HepG2 (cell line): ENCODE measurements at regions not wholly inside any gene's neighbourhood (a gene's known extent, or its start where the extent isn't known, plus 50 kb on each side); places are given as distances from the start of the nearest gene placed in this dataset.

ENCODE experiments used
- ATAC-seq: fragments of 200-7000 bp; cut with Tn5 transposase; 3 replicates; pipeline ENCODE4 v1.9.1; 2020; ENCODE audit warnings: mild to moderate bottlenecking, moderate library complexity
- BruUV-seq: library from RNA; stranded (reverse); fragments of 400-500 nt; replicated peaks from 2 replicates; lab custom pipeline; 2021; lab: Mats Ljungman, UMichigan
- CTCF ChIA-PET: fragments of 300-600 bp; formaldehyde crosslinking; extraction: SDS; loops from one replicate; lab custom pipeline; 2021; ENCODE audit warnings: low total read pairs, inconsistent platforms, low intra/inter-chr PET ratio; lab: Yijun Ruan, JAX
- POLR2A ChIA-PET: fragments of 350-600 bp; sonication (Branson Sonifier 250); formaldehyde crosslinking; loops from one replicate; lab custom pipeline; 2020; ENCODE audit warnings: antibody characterized with exemption, inconsistent platforms; lab: Yijun Ruan, JAX
- DNase-seq: peaks from one replicate; pipeline ENCODE4 v3.0.0-alpha.2; 2015; ENCODE audit warnings: low spot score
- FAIRE-seq: peaks from 3 replicates; lab custom pipeline; 2011; peaks lifted over from hg19 to GRCh38; lab: Jason Lieb, UNC
- H2AFZ ChIP-seq: one replicate; pipeline ENCODE4 v1.6.1; 2011; ENCODE audit warnings: low read length, inconsistent platforms
- H3K27ac ChIP-seq: fragments of 300-600 bp; 3 replicates; pipeline ENCODE4 v1.8.0; 2011; ENCODE audit warnings: mixed run types, mild to moderate bottlenecking, mixed read lengths, low read length, inconsistent platforms; ENCODE audit not compliant: insufficient read depth; ENCODE audit errors: extremely low read length
- H3K27me3 ChIP-seq, 2 experiments: fragments of 200-600 bp in 1 of 2; 2 replicates in 1 of 2; 3 replicates in 1 of 2; pipeline versions ENCODE4 v1.6.0 to v1.8.0; 2011; ENCODE audit warnings: low read length in 2 of 2, mild to moderate bottlenecking in 2 of 2, moderate library complexity in 2 of 2, inconsistent platforms in 1 of 2; ENCODE audit not compliant: insufficient read depth in 2 of 2, control insufficient read depth in 1 of 2
- H3K36me3 ChIP-seq, 2 experiments: fragments of 200-600 bp in 1 of 2; replicated peaks in 1 of 2; 2 replicates in 1 of 2; 3 replicates in 1 of 2; pipeline versions ENCODE4 v1.5.1 to v1.8.0; 2011; ENCODE audit warnings: low read length in 2 of 2, inconsistent platforms in 1 of 2; ENCODE audit not compliant: insufficient read depth in 2 of 2, control insufficient read depth in 1 of 2
- H3K4me1 ChIP-seq: 2 replicates; pipeline ENCODE4 v1.5.1; 2012; ENCODE audit warnings: low read length, inconsistent platforms; ENCODE audit not compliant: insufficient read depth
- H3K4me2 ChIP-seq: 2 replicates; pipeline ENCODE4 v1.6.0; 2011; ENCODE audit warnings: low read depth, low read length, inconsistent platforms
- H3K4me3 ChIP-seq, 3 experiments: fragments of 200-600 bp in 1 of 3; sonication (generic), shearing (Covaris generic) in 1 of 3; replicated peaks in 1 of 3; 2 replicates each; pipeline ENCODE4 v1.5.1; 2011 to 2016; ENCODE audit warnings: low read length in 3 of 3, inconsistent platforms in 2 of 3, low read depth in 2 of 3, mild to moderate bottlenecking in 2 of 3, control low read depth in 1 of 3, mixed read lengths in 1 of 3; ENCODE audit not compliant: insufficient read depth in 1 of 3
- H3K79me2 ChIP-seq: one replicate; pipeline ENCODE4 v1.6.1; 2011; ENCODE audit warnings: low read length, inconsistent platforms; ENCODE audit not compliant: insufficient read depth
- H3K9ac ChIP-seq: 2 replicates; pipeline ENCODE4 v1.6.0; 2011; ENCODE audit warnings: mild to moderate bottlenecking, low read depth, low read length, inconsistent platforms; ENCODE audit not compliant: insufficient read depth
- H3K9me3 ChIP-seq: 2 replicates; pipeline ENCODE4 v1.5.1; 2012; ENCODE audit warnings: mild to moderate bottlenecking, low read length
- H4K20me1 ChIP-seq: 2 replicates; pipeline ENCODE4 v1.6.0; 2011; ENCODE audit warnings: inconsistent platforms, mild to moderate bottlenecking, low read length, moderate library complexity; ENCODE audit not compliant: insufficient read depth
- ATF2 ChIP-seq: sonication (generic); formaldehyde crosslinking; IDR thresholded peaks from 2 replicates; pipeline ENCODE4 v1.4.0; 2020; ENCODE audit warnings: missing genetic modification reagents
- CEBPB ChIP-seq: IDR thresholded peaks from 2 replicates; pipeline ENCODE4 v1.6.1; 2011; ENCODE audit warnings: low read depth, low read length, improper control_type of control experiment, borderline replicate concordance
- FOSL2 ChIP-seq: sonication (generic); formaldehyde crosslinking; IDR thresholded peaks from 2 replicates; pipeline ENCODE4 v1.4.0; 2020; ENCODE audit warnings: missing genetic modification reagents
- GATAD2A ChIP-seq: IDR thresholded peaks from 2 replicates; pipeline ENCODE4 v1.6.1; 2016
- GFI1 ChIP-seq: sonication (generic); formaldehyde crosslinking; IDR thresholded peaks from 2 replicates; pipeline ENCODE4 v1.5.0; 2020; ENCODE audit warnings: missing genetic modification reagents, mild to moderate bottlenecking, borderline replicate concordance
- HNF4A ChIP-seq: sonication (generic); formaldehyde crosslinking; IDR thresholded peaks from 2 replicates; pipeline ENCODE4 v1.4.0; 2020; ENCODE audit warnings: missing genetic modification reagents
- HOXA3 ChIP-seq: sonication (generic); formaldehyde crosslinking; IDR thresholded peaks from 2 replicates; pipeline ENCODE4 v1.5.0; 2020; ENCODE audit warnings: missing genetic modification reagents
- KDM5A ChIP-seq: fragments of 200-600 bp; sonication (generic); IDR thresholded peaks from 2 replicates; pipeline ENCODE4 v1.7.0; 2018; ENCODE audit warnings: antibody characterized with exemption, mild to moderate bottlenecking, low read length, borderline replicate concordance
- MTERF4 ChIP-seq: sonication (generic); formaldehyde crosslinking; IDR thresholded peaks from 2 replicates; pipeline ENCODE4 v1.8.0; 2023; ENCODE audit warnings: mild to moderate bottlenecking, missing genetic modification reagents
- NR2C2 ChIP-seq: sonication (generic); formaldehyde crosslinking; IDR thresholded peaks from 2 replicates; pipeline ENCODE4 v1.4.0; 2020; ENCODE audit warnings: missing genetic modification reagents, mild to moderate bottlenecking, moderate library complexity, borderline replicate concordance
- NR2F2 ChIP-seq: IDR thresholded peaks from 2 replicates; pipeline ENCODE4 v1.6.1; 2012; ENCODE audit warnings: low read depth, inconsistent platforms, borderline replicate concordance
- NR2F6 ChIP-seq, 2 experiments: IDR thresholded peaks; 2 replicates each; pipeline ENCODE4 v1.6.1; 2016; ENCODE audit warnings: antibody characterized with exemption in 1 of 2, mild to moderate bottlenecking in 1 of 2
- RARA ChIP-seq: IDR thresholded peaks from 2 replicates; pipeline ENCODE4 v1.6.1; 2016; ENCODE audit warnings: missing genetic modification reagents, missing compliant biosample characterization
- RXRB ChIP-seq: IDR thresholded peaks from 2 replicates; pipeline ENCODE4 v1.6.1; 2016; ENCODE audit warnings: borderline replicate concordance, missing genetic modification reagents, missing compliant biosample characterization
- SOX6 ChIP-seq, 2 experiments: fragments of 450-650 bp in 1 of 2; sonication (generic) in 1 of 2; formaldehyde crosslinking in 1 of 2; IDR thresholded peaks; 2 replicates each; pipeline versions ENCODE4 v1.4.0 to v1.6.1; 2017 to 2020; ENCODE audit warnings: antibody characterized with exemption in 1 of 2, mild to moderate bottlenecking in 1 of 2, missing genetic modification reagents in 1 of 2
- TEAD3 ChIP-seq: optimal IDR thresholded peaks from 2 replicates; pipeline ENCODE3; 2016; ENCODE audit warnings: borderline replicate concordance
- THAP11 ChIP-seq: IDR thresholded peaks from 2 replicates; pipeline ENCODE4 v1.6.1; 2016; ENCODE audit warnings: missing biosample characterization, missing genetic modification reagents
- ZNF317 ChIP-seq: sonication (generic); formaldehyde crosslinking; IDR thresholded peaks from 2 replicates; pipeline ENCODE4 v1.5.0; 2020; ENCODE audit warnings: mild to moderate bottlenecking, missing genetic modification reagents
- ZNF331 ChIP-seq: sonication (generic); formaldehyde crosslinking; IDR thresholded peaks from 2 replicates; pipeline ENCODE4 v1.4.0; 2020; ENCODE audit warnings: missing genetic modification reagents
- ZNF367 ChIP-seq: sonication (generic); formaldehyde crosslinking; IDR thresholded peaks from 2 replicates; pipeline ENCODE4 v1.4.0; 2020; ENCODE audit warnings: missing genetic modification reagents, borderline replicate concordance
- ZNF569 ChIP-seq: sonication (generic); formaldehyde crosslinking; IDR thresholded peaks from 2 replicates; pipeline ENCODE4 v1.5.0; 2020; ENCODE audit warnings: mild to moderate bottlenecking, missing genetic modification reagents, moderate library complexity, borderline replicate concordance
- ZNF775 ChIP-seq: sonication (generic); formaldehyde crosslinking; IDR thresholded peaks from 2 replicates; pipeline ENCODE4 v1.4.0; 2020; ENCODE audit warnings: missing genetic modification reagents, mild to moderate bottlenecking, moderate library complexity, borderline replicate concordance
- ZNF841 ChIP-seq: sonication (generic); formaldehyde crosslinking; IDR thresholded peaks from 2 replicates; pipeline ENCODE4 v1.8.1; 2023; ENCODE audit warnings: missing genetic modification reagents, borderline replicate concordance
- WGBS: methylation state at CpG from one replicate; pipeline ENCODE4 v1.1.6; 2017; ENCODE audit warnings: low lambda C conversion rate; 5-methylcytosine and 5-hydroxymethylcytosine counted together
- in situ Hi-C: cut with HindIII; loops from 2 replicates; pipeline ENCODE4 v1.10.0; 2017; ENCODE audit warnings: low pct_unique_long_range_greater_than_20kb; ENCODE audit not compliant: extremely low pct_ligation_motif_present
- intact Hi-C: fragments of 100-400 bp; cut with micrococcal nuclease; formaldehyde crosslinking; loops from one replicate; pipeline ENCODE4 v1.10.0; 2022; ENCODE audit not compliant: unreplicated experiment

- intact Hi-C loops (no loop called here), in situ Hi-C loops (no loop called here)
- BruUV-seq, result no TSS peak
- Histone ChIP-seq H4K20me1 (peaks cover 27% of the 10 kb centered on the region; the same call in 1 of the 2 replicates), H3K79me2 (peaks cover 79% of the 10 kb centered on the region), H3K4me3 (no peak overlapping the region), H3K9ac (no peak overlapping the region), H3K36me3 (peaks cover 11 to 21% of the 10 kb centered on the region in 2 experiments), H3K9me3 (no peaks in the 10 kb centered on the region), H2AFZ (no peak overlapping the region), H3K27ac (peak overlapping the region; percentile 44), H3K27me3 (no peaks in the 10 kb centered on the region), H3K4me2 (no peak overlapping the region), H3K4me1 (peaks cover 59% of the 10 kb centered on the region)
- DNase-seq (peak; percentile 53), ATAC-seq (no peak; the same call in 2 of the 3 replicates), FAIRE-seq (peak; percentile 43)
- CTCF ChIA-PET, result no interaction called here
- 35% methylated on average over 2 of the region's 2 CpGs for WGBS
- POLR2A ChIA-PET, result no interaction called here
- no peak for TF ChIP-seq GFI1
- TF ChIP-seq ZNF331 (CRISPR knock-in tag), result peak; percentile 29; the same call in 1 of the 2 replicates
- TF ChIP-seq HOXA3 (CRISPR knock-in tag), result no peak
- peak; percentile 9; the same call in 1 of the 2 replicates for TF ChIP-seq HNF4A (CRISPR knock-in tag)
- TF ChIP-seq ZNF317 (CRISPR knock-in tag), result peak; percentile 95
- TF ChIP-seq NR2F6 (IDR thresholded peaks at IDR 0.05), result peak; percentile 89
- TF ChIP-seq NR2F6 (CRISPR knock-in tag; IDR thresholded peaks at IDR 0.05), result peak; percentile 68
- no peak for TF ChIP-seq RARA (CRISPR knock-in tag)
- peak; percentile 48; the same call in 1 of the 2 replicates for TF ChIP-seq NR2F2
- TF ChIP-seq MTERF4 (CRISPR knock-in tag), result no peak
- peak; percentile 41; the same call in 1 of the 2 replicates for TF ChIP-seq ATF2
- no peak for TF ChIP-seq ZNF775 (CRISPR knock-in tag)
- peak; percentile 38; the same call in 1 of the 2 replicates for TF ChIP-seq NR2C2
- no peak for TF ChIP-seq ZNF367 (CRISPR knock-in tag)
- peak; percentile 37; the same call in 1 of the 2 replicates for TF ChIP-seq GATAD2A (CRISPR knock-in tag)
- TF ChIP-seq TEAD3 (CRISPR knock-in tag), result no peak
- TF ChIP-seq KDM5A, result no peak
- no peak for TF ChIP-seq THAP11 (CRISPR knock-in tag)
- no peak for TF ChIP-seq ZNF841 (CRISPR knock-in tag)
- TF ChIP-seq ZNF569 (CRISPR knock-in tag), result no peak
- TF ChIP-seq FOSL2 (CRISPR knock-in tag), result 0 out of 2 replicates have a peak, but pooled peaks have one; percentile 23
- TF ChIP-seq CEBPB, result peak; percentile 60; the same call in 1 of the 2 replicates
- TF ChIP-seq SOX6 (IDR thresholded peaks at IDR 0.05), result no peak
- TF ChIP-seq SOX6 (CRISPR knock-in tag; IDR thresholded peaks at IDR 0.05), result peak; percentile 59; the same call in 1 of the 2 replicates
- TF ChIP-seq RXRB (CRISPR knock-in tag), result 0 out of 2 replicates have a peak, but pooled peaks have one; percentile 24
Measured at GRCh38 chr19:46915386-46915785, 54.6 kb downstream of the ARHGAP35 start.
